GM06990 (cell line): ENCODE measurements at regions not wholly inside any gene's neighbourhood (a gene's known extent, or its start where the extent isn't known, plus 50 kb on each side); places are given as distances from the start of the nearest gene placed in this dataset.

Experiments
- DNase-seq: peaks from one replicate; pipeline ENCODE4 v3.0.0-alpha.2; 2011; ENCODE audit not compliant: insufficient read length; ENCODE audit errors: extremely low read depth
- H3K27me3 ChIP-seq: replicated peaks from 2 replicates; pipeline ENCODE4 v1.6.0; 2011; ENCODE audit warnings: low read length; ENCODE audit not compliant: control insufficient read depth, insufficient read depth
- H3K36me3 ChIP-seq: 2 replicates; pipeline ENCODE4 v1.5.1; 2011; ENCODE audit warnings: low read length; ENCODE audit not compliant: control insufficient read depth, insufficient read depth
- H3K4me3 ChIP-seq: replicated peaks from 2 replicates; pipeline ENCODE4 v1.5.1; 2011; ENCODE audit warnings: low read depth, mild to moderate bottlenecking, control low read depth, low read length
- TF ChIP-seq, protein P1 (sequence below): IDR thresholded peaks from 2 replicates; pipeline ENCODE4 v1.5.1; 2011; ENCODE audit warnings: low read length, control low read depth, mild to moderate bottlenecking, inconsistent platforms; ENCODE audit not compliant: insufficient read depth, poor library complexity, severe bottlenecking

DNA sequence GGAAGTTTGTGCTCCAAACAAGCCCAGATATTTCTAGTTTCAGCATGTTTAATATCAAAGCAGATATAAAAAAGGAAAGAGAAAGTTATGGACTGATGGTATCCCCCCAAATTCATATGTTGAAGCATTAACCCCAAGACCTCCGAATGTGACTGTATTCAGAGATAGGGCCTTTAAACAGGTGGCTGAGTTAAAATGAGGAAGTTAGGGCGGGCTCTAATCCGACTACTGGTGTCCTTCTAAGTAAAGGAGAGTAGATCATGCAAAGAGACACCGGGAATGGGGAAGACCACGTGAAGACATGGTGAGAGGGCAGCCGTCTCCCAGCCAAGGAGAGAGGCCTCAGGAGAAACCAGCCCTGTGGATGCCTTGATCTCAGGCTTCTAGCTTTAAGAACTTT lies 324.1 kb upstream of the KIF2A start:
- TF ChIP-seq, protein P1, sequence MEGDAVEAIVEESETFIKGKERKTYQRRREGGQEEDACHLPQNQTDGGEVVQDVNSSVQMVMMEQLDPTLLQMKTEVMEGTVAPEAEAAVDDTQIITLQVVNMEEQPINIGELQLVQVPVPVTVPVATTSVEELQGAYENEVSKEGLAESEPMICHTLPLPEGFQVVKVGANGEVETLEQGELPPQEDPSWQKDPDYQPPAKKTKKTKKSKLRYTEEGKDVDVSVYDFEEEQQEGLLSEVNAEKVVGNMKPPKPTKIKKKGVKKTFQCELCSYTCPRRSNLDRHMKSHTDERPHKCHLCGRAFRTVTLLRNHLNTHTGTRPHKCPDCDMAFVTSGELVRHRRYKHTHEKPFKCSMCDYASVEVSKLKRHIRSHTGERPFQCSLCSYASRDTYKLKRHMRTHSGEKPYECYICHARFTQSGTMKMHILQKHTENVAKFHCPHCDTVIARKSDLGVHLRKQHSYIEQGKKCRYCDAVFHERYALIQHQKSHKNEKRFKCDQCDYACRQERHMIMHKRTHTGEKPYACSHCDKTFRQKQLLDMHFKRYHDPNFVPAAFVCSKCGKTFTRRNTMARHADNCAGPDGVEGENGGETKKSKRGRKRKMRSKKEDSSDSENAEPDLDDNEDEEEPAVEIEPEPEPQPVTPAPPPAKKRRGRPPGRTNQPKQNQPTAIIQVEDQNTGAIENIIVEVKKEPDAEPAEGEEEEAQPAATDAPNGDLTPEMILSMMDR = no peak
- Histone ChIP-seq H3K27me3 (no peaks in the 10 kb centered on the region), H3K4me3 (no peak overlapping the region), H3K36me3 (no peaks in the 10 kb centered on the region)
- no peak for DNase-seq

DNA sequence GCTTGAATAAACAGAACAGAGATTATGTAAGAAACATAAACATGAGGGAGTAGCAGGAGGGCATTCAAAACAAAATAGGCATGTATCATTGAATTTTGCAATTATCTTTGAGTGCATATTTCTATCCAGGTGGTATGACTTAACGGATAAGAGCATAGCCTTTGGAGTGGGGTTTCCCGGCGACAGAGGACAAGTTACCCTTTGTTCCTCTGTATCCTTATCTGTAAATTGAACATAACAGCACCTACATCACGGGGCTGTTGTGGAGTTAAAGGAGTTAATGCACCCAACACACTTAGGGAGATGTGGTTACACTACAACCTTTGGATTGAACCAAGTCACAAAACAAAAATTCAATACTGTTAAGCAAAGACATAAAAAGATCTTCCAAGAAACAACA lies 314.6 kb upstream of the KIF2A start:
- TF ChIP-seq, protein P1 = no peak
- H3K27me3 ChIP-seq = no peaks in the 10 kb centered on the region
- DNase-seq = no peak
- H3K4me3 ChIP-seq = no peak overlapping the region
- H3K36me3 ChIP-seq = no peaks in the 10 kb centered on the region

DNA sequence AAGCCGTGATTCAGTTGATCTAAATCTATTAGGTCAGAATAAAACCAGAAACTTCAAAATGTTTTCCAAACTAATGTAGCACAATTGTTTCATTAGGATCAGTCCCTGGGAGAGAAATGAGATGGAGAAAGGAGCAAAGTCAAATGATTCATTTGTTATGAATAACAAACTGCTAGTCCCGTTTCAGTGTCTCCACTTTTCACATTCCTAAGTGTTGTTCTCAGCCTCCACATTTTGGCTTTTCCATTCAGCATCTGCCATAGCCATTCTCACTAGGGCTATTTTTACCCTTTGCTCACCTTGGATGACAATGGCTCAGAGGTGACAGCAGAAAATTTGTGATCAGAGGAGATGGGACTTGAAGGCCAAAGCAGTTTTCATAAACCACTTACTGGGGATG lies 314.1 kb upstream of the KIF2A start:
- Histone ChIP-seq H3K4me3 (no peak overlapping the region), H3K27me3 (no peaks in the 10 kb centered on the region), H3K36me3 (no peaks in the 10 kb centered on the region)
- DNase-seq = no peak
- TF ChIP-seq, protein P1 = no peak

DNA sequence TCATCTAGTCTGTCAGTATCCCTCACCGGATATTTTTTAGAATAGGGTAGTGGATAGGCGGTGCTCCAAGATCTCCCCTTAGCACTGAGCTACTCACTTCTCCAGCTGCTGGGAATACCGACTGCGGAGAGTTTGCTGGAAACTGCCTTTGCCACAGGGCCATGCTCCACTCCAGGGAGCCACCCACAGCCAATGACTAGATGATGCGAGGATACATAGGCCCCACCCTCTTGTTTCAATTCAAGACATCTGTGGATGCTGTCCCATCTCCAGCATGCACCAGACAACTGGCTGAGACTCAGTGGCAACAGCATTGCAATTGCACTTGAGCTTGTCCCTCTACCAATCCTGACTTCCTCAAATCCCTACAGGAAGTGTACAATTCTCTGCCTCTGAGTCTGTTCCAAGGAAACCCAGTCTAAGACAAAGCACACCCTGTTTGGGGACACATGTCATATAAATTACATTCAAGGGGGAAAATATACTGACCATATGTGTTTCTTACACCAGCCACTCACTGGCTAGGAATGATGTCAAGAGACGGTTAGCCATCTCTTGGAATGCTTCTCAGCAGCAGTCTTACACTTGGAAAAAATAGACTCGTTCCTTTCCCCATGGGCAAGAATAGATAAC lies 312.6 kb upstream of the KIF2A start:
- H3K4me3 ChIP-seq = no peak overlapping the region
- no peak for DNase-seq
- H3K27me3 ChIP-seq = no peaks in the 10 kb centered on the region
- TF ChIP-seq, protein P1 = no peak
- H3K36me3 ChIP-seq = no peaks in the 10 kb centered on the region

DNA sequence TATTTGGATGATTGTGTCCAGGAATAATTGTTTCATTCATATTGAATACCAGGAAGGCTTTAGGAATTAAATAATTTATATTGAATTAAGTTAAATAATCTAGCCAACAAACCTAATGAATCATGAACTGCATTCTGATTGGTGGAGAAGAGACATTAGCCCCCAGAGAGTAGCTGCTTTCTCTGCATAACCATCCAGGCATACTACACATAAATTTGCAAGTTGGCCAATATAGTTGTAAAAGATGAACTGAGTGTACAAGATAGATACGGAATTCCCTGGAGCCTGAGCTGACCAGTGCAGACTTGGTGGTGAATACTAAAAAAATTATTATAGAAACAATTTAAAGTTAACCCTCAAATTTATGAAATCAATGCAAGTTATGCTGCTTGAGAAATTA lies 311.8 kb upstream of the KIF2A start:
- no peaks in the 10 kb centered on the region for H3K36me3 ChIP-seq
- H3K27me3 ChIP-seq = no peaks in the 10 kb centered on the region
- DNase-seq = no peak
- H3K4me3 ChIP-seq = no peak overlapping the region
- TF ChIP-seq, protein P1 = no peak

DNA sequence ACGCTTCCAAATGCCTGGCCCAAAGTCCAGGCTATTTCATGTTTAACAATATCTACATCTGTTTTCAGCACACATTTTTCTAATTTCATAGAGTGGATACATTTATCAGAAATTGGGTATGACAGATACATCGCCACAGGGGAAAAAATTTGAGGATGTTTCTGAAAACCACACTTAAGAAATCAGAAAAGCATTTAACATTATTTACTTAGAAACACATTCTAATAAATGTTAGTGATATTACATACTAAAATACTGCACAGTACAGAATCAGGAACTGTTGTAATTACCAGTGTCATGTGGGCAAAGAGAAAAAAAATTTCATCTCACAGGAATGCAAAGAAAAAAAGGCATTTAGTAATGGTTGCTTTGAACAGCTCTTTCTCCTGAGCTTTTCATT lies 310.5 kb upstream of the KIF2A start:
- TF ChIP-seq, protein P1 = no peak
- H3K27me3 ChIP-seq = no peaks in the 10 kb centered on the region
- no peak for DNase-seq
- H3K36me3 ChIP-seq = no peaks in the 10 kb centered on the region
- no peak overlapping the region for H3K4me3 ChIP-seq
